Cardiac muscle cell (in vitro differentiated cells and primary cell): ENCODE measurements at regions not wholly inside any gene's neighbourhood (a gene's known extent, or its start where the extent isn't known, plus 50 kb on each side); places are given as distances from the start of the nearest gene placed in this dataset.
A peak's percentile ranks its signal among the peaks of the same experiment; 100 is the strongest.
"Not testable (repeated sequence)": the region's sequence is repeated elsewhere in the genome, so short reads cannot be mapped to it uniquely, and the experiment has no call there.

Experiments used
- DNase-seq, 2 donors: peaks; one replicate each; pipeline versions ENCODE4 v3.0.0 to v3.0.0-alpha.2; 2010 to 2017; ENCODE audit warnings: low read depth in 1 of 2, low spot score in 1 of 2
- H3K27ac ChIP-seq: fragments of 200-600 bp; sonication (generic); 2 replicates; pipeline ENCODE4 v1.5.1; 2016
- H3K27me3 ChIP-seq: fragments of 200-600 bp; sonication (generic); 2 replicates; pipeline ENCODE4 v1.6.0; 2016; ENCODE audit warnings: control low read depth
- H3K36me3 ChIP-seq: fragments of 200-600 bp; sonication (generic); 2 replicates; pipeline ENCODE4 v1.5.1; 2016; ENCODE audit warnings: control low read depth
- H3K4me1 ChIP-seq: fragments of 200-600 bp; sonication (generic); 2 replicates; pipeline ENCODE4 v1.8.1; 2017; ENCODE audit warnings: low read depth, mild to moderate bottlenecking, mixed run types
- H3K4me3 ChIP-seq: fragments of 200-600 bp; sonication (generic); 2 replicates; pipeline ENCODE4 v1.5.1; 2016; ENCODE audit warnings: mild to moderate bottlenecking
- H3K9me3 ChIP-seq: fragments of 200-600 bp; sonication (generic); 2 replicates; pipeline ENCODE4 v1.5.1; 2017; ENCODE audit warnings: low read depth, mild to moderate bottlenecking, control low read depth
- TF ChIP-seq, protein P1 (sequence below): IDR thresholded peaks from 2 replicates; pipeline ENCODE4 v1.5.1; 2012; ENCODE audit warnings: low read depth, mild to moderate bottlenecking, low read length

DNA sequence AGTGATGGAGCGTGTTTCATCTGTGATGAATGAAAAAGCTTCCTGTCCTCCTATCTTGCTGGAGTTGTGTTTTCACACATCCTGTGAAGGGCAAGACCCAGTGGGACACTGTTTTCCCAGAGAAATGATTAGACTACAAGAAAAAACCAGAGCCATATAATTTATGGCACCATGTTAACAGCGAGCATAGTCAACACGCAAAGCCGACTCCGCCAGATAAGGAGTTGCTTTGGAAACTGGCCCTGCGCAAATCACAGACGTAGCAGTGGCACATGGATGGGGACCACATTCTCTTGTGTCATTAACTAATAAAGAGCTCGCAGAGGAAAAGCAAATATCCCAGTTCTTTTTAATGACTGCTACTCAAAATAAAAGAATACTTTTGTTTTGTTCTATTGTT lies 471.2 kb upstream of the RUNX1 start:
- TF ChIP-seq, protein P1, sequence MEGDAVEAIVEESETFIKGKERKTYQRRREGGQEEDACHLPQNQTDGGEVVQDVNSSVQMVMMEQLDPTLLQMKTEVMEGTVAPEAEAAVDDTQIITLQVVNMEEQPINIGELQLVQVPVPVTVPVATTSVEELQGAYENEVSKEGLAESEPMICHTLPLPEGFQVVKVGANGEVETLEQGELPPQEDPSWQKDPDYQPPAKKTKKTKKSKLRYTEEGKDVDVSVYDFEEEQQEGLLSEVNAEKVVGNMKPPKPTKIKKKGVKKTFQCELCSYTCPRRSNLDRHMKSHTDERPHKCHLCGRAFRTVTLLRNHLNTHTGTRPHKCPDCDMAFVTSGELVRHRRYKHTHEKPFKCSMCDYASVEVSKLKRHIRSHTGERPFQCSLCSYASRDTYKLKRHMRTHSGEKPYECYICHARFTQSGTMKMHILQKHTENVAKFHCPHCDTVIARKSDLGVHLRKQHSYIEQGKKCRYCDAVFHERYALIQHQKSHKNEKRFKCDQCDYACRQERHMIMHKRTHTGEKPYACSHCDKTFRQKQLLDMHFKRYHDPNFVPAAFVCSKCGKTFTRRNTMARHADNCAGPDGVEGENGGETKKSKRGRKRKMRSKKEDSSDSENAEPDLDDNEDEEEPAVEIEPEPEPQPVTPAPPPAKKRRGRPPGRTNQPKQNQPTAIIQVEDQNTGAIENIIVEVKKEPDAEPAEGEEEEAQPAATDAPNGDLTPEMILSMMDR, result no peak

DNA sequence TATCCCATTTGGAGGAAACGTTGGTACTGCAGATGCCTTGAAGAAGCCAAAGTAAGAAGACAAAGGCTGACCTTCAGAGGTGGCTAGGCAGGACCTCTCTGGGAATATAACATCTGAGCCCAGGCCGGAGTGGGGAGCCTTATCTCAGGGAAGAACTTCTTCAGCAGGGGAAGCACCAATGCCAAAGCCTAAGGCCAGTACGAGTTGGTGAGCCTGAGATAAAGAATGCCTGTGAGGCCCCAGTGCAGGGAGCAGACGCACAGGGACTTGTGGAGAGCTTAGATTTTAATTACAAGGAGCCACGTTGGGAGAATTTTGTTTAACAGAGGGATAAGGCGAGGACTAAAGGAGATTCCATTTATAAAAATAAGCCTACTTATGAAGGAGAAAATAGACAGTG lies 468.8 kb upstream of the RUNX1 start:
- Histone ChIP-seq H3K9me3 (no peaks in the 10 kb centered on the region), H3K4me1 (no peaks in the 10 kb centered on the region), H3K36me3 (no peaks in the 10 kb centered on the region), H3K27ac (no peak overlapping the region), H3K27me3 (no peaks in the 10 kb centered on the region), H3K4me3 (no peak overlapping the region)
- TF ChIP-seq, protein P1, result no peak
- DNase-seq, result no peak

More for the DNA sequence above, 471.2 kb upstream of the RUNX1 start:
- no peak overlapping the region for H3K27ac ChIP-seq
- DNase-seq, result no peak
- no peaks in the 10 kb centered on the region for H3K4me1 ChIP-seq
- no peak overlapping the region for H3K4me3 ChIP-seq
- H3K36me3 ChIP-seq, result no peaks in the 10 kb centered on the region
- no peaks in the 10 kb centered on the region for H3K27me3 ChIP-seq
- no peaks in the 10 kb centered on the region for H3K9me3 ChIP-seq

DNA sequence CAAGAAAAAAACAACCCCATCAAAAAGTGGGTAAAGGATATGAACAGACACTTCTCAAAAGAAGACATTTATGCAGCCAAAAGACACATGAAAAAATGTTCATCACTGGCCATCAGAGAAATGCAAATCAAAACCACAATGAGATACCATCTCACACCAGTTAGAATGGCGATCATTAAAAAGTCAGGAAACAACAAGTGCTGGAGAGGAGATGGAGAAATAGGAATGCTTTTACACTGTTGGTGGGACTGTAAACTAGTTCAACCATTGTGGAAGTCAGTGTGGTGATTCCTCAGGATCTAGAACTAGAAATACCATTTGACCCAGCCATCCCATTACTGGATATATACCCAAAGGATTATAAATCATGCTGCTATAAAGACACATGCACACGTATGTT lies 467.2 kb upstream of the RUNX1 start:
- not testable (repeated sequence) for H3K27me3 ChIP-seq, DNase-seq, H3K36me3 ChIP-seq, H3K27ac ChIP-seq, H3K4me1 ChIP-seq, H3K4me3 ChIP-seq, H3K9me3 ChIP-seq

DNA sequence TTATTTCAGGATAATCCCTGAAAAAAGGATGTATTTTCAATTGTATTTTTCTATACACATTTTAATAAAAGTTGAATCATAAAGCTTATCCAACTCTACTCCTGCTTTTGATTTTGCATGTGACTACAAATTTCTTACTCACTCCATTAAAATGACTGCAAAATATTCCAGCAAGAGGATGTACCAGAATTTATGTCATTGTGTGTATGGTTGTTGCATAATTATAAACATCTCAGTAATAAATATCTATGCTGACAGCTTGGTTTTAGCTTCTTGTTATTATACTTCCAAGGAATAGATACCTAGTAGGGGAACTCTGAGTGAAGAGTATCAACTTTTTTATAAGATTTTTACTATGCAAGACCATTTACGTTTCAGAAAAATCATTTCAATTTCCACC lies 463.2 kb upstream of the RUNX1 start:
- H3K4me1 ChIP-seq, result no peaks in the 10 kb centered on the region
- H3K27me3 ChIP-seq, result peaks cover 26% of the 10 kb centered on the region
- H3K4me3 ChIP-seq, result no peak overlapping the region
- H3K36me3 ChIP-seq, result no peaks in the 10 kb centered on the region
- TF ChIP-seq, protein P1, result no peak
- H3K9me3 ChIP-seq, result no peaks in the 10 kb centered on the region
- no peak for DNase-seq
- H3K27ac ChIP-seq, result no peak overlapping the region

DNA sequence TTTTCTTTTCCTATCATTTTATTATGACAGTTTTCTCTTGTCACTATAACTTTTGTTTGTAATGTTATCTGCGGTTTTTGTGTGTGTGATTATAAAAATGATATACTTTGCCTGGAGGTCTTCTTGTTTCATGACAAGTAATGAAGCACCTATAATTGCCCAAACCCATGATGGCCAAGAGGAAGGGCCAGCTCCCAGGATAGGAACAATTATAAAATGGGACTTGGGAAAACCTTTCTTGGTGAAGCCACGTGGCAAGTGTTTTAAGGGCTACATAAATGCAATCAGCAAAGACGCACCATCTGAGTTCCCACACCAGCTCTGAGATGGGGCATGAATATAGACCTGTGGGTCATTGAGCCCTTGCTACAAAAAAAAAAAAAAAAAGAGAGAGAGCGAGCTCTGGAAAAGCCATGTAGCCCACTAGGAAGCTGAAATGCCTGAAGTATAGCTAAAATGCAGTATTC lies 462.6 kb upstream of the RUNX1 start:
- Histone ChIP-seq H3K4me1 (no peaks in the 10 kb centered on the region), H3K9me3 (no peaks in the 10 kb centered on the region), H3K27ac (no peak overlapping the region), H3K27me3 (peaks cover 28% of the 10 kb centered on the region), H3K36me3 (no peaks in the 10 kb centered on the region), H3K4me3 (no peak overlapping the region)
- TF ChIP-seq, protein P1, result no peak
- DNase-seq, result peak in 1 of 2 donors; percentile 29

DNA sequence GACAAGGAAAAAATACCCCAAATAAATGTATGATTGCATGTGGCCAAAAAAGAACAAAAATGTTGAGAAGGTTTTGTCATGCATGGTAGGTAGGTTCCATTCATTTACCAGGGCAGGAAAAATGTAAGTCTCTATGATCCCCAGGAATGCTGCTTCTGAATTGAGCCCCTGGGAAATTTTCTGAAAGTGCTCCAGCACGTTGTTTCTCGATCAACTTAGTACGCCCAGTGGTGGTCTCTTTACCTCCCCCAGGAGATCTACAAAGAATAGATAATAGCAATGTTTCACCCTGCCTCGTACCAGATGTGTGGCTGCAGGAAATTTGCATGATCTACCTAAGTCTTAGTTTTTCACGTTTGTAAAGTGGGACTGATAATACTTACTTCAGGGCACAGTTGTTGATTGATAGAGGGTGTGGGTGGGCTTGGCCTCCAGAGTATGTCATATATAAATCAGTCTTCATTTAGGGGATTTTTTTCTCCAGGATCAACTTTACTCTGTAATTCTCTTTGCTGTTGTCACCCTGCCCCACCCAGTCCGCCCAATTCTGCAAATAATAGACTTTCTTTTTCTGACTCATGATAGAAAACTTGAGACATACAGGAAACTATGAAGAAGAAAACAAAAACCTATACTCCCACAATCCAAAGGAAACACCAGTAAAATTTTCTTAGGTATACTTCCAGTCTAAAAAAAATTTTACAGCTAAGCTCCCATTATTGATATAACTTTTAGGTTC lies 462.0 kb upstream of the RUNX1 start:
- H3K27ac ChIP-seq, result no peak overlapping the region
- no peaks in the 10 kb centered on the region for H3K4me1 ChIP-seq
- H3K36me3 ChIP-seq, result no peaks in the 10 kb centered on the region
- TF ChIP-seq, protein P1, result no peak
- peaks cover 32% of the 10 kb centered on the region for H3K27me3 ChIP-seq
- DNase-seq, result peak in 1 of 2 donors; percentile 21
- H3K9me3 ChIP-seq, result no peaks in the 10 kb centered on the region
- H3K4me3 ChIP-seq, result no peak overlapping the region
